GM18502 (cell line): ENCODE measurements at regions not wholly inside any gene's neighbourhood (a gene's known extent, or its start where the extent isn't known, plus 50 kb on each side); places are given as distances from the start of the nearest gene placed in this dataset.

ENCODE experiments used
- ATAC-seq: cut with Tn5 transposase; IDR thresholded peaks from one replicate; pipeline ENCODE4 v1.9.1; 2021; ENCODE audit warnings: mild to moderate bottlenecking; ENCODE audit not compliant: unreplicated experiment, poor library complexity

DNA sequence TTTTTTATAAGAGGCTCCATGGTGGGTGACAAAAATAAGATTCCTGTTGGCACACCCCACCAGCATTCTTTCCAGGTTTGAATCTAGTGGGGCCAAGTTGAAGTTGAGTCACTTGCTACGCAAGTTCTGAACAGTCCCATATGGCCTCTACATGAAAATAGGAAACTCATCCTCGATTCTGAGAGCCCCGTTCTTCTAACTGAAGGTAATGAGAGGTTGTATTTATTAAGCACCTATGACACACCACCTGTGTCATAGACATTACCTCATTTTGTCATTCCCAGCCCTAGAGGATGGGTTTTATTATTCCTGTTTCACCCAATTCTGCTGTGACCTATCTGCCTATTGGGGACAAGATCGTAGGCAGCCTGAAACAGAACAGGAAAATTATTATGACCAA, 131.7 kb downstream of the ACTL7B start:
- no peak for ATAC-seq

- no peak for ATAC-seq
Observed at GRCh38 chr9:108722396-108722795, 133.4 kb downstream of the ACTL7B start.

GRCh38 chr9:108720191-108720642, 135.6 kb downstream of the ACTL7B start:
- no peak for ATAC-seq

- ATAC-seq = no peak
Observed at GRCh38 chr9:108710424-108710823, 145.4 kb downstream of the ACTL7B start.

DNA sequence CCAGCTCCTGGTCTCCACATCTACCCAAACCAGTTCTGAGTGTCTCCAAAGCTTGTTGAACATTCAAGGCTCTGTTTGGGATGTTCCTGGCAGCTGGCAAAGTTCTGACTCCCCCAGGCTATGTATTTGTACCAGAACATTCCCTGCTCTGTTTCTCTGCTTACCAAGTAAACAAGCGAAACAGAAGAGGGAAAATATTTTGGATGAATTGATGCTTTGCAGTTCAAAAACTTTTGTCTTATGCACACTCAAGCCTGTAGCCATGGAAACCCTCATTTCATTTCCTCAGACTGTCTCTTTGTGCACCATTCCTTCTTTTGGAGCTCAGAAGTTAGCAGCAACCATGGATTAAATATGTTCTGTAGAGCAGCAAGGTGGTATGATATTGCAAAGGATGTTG, 145.8 kb downstream of the ACTL7B start:
- no peak for ATAC-seq

DNA sequence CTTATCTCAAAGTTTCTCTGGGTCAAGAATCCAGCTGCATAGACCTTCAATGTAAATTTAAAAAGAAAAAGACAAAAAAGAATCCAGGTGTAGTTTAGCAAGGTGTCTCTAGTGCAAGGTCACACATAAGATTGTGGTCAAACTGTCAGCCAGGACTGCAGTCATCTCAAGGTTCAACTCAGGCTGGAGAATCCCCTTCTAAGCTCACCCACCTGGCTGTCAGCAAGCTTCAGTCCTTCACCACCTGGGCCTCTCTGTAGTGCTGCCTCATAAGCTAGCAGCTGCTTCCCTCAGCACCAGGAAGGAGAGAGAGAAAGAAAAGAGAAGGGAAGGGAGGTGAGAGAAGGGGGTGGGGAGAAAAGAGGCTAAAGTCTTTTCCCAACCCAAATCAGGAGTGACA, 146.7 kb downstream of the ACTL7B start:
- no peak for ATAC-seq

- ATAC-seq = no peak
Observed at GRCh38 chr9:108708448-108708847, 147.3 kb downstream of the ACTL7B start.

DNA sequence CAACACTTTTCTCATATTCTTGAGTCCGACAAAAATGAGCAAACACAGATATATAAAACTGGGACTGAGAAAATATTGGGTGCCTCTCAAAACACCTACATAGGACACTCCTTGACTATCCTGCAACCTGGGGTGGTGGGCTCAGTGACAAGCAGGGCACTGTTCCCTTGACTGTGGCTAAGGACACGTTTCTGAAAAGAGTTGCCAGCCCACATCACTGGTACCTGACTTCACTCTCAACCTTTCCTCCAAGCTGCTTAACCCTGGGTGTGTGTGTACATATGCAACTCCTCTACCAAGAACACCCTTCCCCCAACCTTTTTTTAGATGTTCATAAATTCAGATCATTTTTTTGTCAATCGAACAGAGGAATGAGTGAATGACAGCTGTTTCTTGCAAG, 148.7 kb downstream of the ACTL7B start:
- no peak for ATAC-seq

- ATAC-seq = no peak
Observed at GRCh38 chr9:108704156-108704852, 151.5 kb downstream of the ACTL7B start.

- ATAC-seq = no peak
Observed at GRCh38 chr9:108703429-108703828, 152.4 kb downstream of the ACTL7B start.

GRCh38 chr9:108702681-108703080, 153.1 kb downstream of the ACTL7B start:
- no peak for ATAC-seq

- ATAC-seq = no peak
Observed at GRCh38 chr9:108698801-108699200, 157.0 kb downstream of the ACTL7B start.

GRCh38 chr9:108698231-108698630, 157.6 kb downstream of the ACTL7B start:
- no peak for ATAC-seq

- no peak for ATAC-seq
Observed at GRCh38 chr9:108696156-108696555, 159.6 kb downstream of the ACTL7B start.

DNA sequence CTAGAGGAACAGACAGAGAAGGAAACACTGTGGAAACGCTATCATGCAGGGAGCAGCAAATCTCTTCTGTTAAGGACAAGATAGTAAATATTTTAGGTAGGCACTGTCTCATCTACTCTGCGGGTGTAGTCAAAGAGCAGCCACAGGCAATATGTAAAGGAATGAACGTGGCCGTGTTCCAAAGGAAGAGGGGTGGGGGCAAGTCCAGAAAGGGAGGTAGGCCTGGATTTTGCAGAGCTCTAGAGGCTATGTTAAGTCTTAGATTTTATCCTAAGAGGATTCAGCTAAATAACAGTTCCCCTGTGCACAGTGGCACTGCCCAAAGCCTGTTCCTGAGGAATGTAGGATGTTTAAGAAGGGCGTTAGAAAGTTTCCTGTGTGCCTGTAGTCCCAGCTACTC, 161.6 kb downstream of the ACTL7B start:
- no peak for ATAC-seq

GRCh38 chr9:108691614-108692013, 164.2 kb downstream of the ACTL7B start:
- ATAC-seq = no peak

DNA sequence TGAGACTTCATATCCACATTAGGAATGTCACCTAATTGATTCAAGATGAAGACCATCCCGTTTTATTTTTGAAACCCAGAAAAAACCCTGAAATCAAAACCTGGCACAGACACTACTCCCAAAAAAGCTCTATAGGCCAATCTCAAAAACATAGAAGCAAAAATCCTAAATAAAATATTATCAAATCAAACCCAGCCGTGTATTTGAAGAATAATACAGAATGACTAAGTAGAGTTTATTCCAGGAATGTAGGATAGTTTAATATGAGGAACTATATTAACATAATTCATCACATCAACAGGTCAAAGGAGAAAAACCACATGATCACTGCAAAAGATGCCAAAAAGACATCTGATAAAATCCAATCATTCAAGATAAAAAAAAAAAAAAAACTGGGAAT, 167.1 kb downstream of the ACTL7B start:
- ATAC-seq = no peak

- no peak for ATAC-seq
Observed at GRCh38 chr9:108688051-108688450, 167.7 kb downstream of the ACTL7B start.

- no peak for ATAC-seq
Observed at GRCh38 chr9:108687006-108687987, 168.5 kb downstream of the ACTL7B start.

DNA sequence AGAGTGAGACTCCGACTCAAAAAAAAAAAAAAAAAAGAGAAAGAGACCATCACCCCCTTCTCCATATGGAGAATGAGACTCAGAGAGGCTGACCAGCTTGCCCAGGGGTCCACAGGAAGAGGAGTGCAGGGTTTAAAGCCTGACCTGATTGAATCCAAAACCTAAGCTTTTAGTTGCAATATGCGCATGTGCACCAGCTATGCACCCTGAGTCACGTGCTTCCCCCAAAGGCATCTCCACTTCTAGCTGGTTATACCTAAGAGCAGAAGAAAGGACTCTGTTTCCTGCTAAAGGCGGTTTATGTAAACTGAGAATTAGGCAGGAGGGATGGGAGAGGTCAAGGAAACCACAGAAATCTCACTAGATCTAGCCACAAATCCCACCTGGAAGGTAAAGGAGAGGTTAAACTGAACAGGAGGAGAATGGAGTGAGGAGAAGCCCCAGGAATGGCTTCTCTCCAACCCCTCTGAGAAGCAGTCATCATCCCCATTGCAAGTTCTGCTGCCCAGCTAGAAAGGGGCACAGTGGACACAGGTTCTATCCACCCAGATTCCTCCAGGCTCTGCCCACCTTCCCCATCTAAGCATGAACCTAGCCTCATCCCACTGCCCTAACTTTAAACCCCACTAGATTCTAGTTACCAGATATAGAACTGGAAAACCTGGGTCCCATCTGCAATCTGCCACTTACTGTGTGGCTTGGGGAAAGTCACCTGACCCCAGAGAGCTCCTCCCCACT, 171.3 kb downstream of the ACTL7B start:
- ATAC-seq = no peak

DNA sequence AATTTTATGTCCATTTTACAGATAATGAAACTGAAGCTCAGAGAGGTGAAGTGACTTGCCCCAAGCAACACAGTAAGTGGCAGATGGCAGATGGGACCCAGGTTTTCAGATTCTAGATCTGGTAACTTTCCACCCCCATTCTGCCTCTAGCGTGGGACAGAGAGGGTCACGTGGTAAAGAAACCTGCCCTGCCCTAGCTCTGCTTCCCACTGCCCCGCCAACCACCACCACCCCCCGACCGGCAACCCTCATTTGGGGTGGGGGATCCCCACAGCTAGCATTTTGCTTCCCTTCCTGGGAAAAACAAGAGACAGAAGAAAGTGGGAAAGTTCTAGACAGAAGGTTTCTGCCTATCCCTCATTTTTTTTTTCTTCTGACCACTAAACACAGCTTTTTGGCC, 172.5 kb downstream of the ACTL7B start:
- no peak for ATAC-seq
